UCSD-AML1 (cell line): ENCODE measurements at regions not wholly inside any gene's neighbourhood (a gene's known extent, or its start where the extent isn't known, plus 50 kb on each side); places are given as distances from the start of the nearest gene placed in this dataset.
"Not testable (repeated sequence)": the region's sequence is repeated elsewhere in the genome, so short reads cannot be mapped to it uniquely, and the experiment has no call there.

Experiments used
- DNase-seq: peaks from one replicate; lab custom pipeline; 2025; ENCODE audit not compliant: unreplicated experiment; lab: John Stamatoyannopoulos, UW

DNA sequence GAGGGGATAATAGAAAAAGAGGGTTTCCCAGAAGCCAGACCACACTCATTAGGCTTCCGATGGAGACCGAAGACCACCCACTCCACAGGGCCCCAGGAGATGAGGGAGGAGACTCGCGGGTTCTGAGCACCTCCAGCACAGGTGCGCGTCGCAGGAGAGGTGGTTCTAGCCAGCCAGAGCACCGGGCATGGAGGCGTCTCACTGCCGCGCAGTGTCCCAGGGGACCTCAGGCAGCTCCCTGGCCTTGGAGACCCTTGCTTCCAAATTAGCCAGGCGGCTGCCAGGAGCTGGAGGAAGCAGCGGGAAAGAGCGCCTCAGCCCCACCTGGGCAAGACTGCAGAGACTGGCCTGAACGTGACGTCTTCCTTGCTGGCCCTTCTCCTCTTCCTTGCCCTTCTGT lies 115.4 kb upstream of the FBXL7 start:
- DNase-seq, result no peak

- DNase-seq, result no peak
Observed at GRCh38 chr5:15384176-15384575, 115.8 kb upstream of the FBXL7 start.

DNA sequence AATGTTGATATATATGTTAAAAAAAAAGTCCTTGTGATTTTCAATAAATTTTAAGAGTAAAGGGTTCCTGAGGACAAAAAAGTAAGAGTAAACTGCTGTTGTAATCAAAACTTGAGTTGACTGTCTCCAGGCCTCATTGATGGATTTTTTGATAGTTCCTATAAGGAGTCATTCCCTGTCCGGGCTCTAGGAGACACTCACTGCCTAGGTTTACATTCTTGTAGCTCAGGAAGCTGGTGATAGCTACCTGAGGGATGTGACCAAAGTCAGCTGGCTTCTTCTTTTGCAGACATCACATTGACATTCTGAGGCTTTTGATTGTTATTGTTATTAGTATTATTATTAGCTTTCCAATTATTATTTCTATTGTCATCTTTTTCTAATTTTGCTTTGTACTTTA lies 116.5 kb upstream of the FBXL7 start:
- DNase-seq, result no peak

DNA sequence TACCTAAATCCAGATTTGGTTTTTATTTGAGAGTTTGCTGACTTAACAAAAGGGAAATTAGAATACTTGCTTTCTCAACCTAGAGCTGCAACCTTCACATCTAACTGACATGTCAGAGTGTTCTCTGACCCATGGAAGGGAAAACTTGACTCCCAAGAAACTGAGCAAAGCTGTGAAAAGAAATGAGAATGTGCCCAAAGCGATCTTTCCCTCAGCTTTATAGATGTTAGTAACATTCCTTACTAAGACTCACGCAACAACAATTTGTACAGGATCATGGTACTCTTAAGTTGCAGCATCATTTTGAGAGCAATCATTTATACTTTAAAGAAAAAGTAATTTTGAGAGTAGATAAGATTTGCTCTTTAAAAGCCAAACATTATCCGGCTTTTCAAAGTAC lies 117.0 kb upstream of the FBXL7 start:
- DNase-seq, result no peak

GRCh38 chr5:15377573-15378340 lies 122.2 kb upstream of the FBXL7 start:
- no peak for DNase-seq

DNA sequence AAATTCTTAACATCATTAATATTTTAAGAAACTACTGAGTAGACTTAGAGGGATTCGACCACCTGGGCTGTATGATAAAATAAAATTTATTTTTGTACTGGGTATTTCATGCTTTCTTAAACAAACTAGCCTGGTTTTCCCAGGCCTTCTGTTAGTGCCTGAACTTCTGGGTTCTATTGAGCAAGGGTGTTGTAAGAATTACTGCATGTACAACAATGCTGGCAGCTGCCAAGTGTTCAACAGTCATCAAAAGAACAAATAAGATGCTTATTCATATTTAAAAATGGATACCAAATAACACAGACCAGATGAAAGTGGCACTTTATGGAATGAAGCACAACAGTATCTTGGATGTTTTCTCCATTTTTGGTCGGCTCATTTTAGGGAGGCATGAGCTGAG lies 123.2 kb upstream of the FBXL7 start:
- DNase-seq, result no peak

DNA sequence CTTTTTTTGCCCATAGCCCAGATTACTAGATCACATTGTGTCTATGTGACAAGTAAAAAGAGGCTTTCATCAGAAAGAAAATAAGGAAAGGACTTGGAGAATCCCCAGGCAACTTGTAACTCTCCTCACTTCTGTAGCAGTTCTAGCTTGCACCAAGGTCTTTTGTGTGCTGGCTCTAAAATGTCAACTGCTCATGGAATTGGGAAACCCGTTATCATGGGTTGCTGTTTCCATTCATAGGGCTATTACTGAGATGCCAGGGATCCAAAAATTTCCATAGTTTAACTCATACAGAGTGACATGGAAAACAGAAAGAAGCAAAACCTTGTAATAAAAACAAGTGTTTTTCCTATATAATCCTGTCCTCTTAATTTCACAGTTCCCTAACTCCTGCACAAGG lies 123.9 kb upstream of the FBXL7 start:
- no peak for DNase-seq

GRCh38 chr5:15375559-15375958 lies 124.4 kb upstream of the FBXL7 start:
- no peak for DNase-seq

DNA sequence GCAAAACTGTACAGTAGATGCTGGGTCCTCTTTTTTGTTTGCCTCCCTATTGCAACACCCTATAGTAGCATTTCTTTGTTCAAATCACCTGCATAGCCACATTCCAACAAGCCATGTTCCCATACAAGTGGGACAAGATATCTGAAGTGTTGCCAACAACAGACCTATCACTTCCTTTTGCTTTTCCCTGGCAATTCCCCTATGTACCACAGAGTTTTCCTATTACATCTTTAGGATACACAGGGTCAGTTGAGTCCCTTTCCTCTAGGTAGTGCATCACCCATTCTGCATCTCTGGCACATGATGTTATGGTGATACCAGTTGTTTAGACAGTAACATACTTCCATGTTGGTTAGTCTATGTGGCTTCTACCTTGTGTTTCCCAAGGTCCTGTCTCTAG lies 125.1 kb upstream of the FBXL7 start:
- DNase-seq, result no peak

DNA sequence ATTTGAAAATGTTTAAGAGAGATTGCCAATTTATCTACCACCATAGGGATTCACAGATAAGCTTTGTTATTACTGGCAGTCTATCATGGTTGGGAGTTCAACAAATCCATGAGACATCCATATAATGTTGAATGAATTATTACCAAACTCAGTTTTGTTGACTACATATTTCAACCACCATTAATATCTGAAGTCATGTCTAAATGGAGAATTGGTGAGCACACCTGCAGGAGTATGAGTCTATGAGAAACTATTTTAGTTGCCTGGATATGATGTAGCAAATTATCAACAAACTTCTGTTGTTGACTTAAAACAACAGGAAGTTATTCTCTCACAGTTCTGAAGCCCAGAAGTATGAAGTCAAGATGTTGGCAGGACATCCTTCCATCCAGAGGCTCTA lies 126.8 kb upstream of the FBXL7 start:
- DNase-seq, result no peak

DNA sequence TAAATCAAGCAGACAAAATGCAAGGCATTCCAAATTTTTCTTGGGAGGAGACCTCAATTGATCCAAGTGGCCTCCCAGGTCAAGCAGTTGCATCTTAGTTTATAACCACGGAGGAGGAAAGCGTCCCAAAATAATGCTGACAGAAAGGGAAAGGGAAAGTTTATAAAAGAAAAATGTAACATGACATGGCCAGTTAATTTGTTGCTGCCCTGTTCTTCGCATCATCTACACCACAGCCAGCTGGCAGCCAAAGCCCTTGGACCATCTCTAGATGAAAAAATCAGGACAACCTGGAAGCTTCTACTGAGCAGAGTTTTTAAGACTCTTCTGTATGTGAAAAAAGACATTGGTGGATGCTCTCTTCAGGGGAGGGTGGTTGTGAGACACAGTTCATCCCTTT lies 128.8 kb upstream of the FBXL7 start:
- DNase-seq, result no peak

DNA sequence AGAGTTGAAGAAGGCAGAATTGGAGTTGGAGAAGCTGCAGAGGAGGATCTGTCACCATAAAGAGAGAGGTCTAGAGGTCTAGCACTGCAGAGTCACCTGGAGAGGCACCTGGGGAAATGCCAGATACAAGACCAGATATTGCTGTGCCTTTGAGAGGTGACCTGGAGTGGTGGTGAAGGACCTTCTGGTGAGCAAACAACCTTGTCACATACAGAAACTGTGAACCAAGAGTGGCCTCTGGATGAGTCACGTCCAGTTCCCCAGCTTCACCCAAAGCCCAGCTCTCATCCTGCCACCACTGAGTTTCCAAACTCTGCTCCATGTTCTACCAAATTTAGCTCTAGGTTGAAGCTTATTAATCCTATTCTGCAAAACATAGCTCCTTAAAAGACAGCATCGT lies 131.1 kb upstream of the FBXL7 start:
- no peak for DNase-seq

DNA sequence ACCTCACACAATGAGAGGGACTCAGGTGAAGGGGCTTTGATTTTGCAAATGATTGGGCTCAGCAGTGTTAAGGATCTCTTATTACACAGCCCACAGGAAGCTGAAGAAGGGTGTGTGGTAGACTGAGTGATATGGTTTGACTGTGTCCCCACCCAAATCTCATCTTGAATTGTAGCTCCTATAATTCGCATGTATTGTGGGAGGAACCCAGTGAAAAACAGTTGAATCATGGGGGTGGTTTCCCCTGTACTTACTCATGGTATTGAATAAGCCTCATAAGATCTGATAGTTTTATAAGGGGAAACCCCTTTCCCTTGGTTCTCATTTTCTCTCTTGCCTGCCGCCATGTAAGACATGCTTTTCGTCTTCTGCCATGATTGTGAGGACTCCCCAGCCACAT lies 132.5 kb upstream of the FBXL7 start:
- no peak for DNase-seq

- no peak for DNase-seq
Observed at GRCh38 chr5:15366676-15367391, 133.1 kb upstream of the FBXL7 start.

GRCh38 chr5:15365070-15365469 lies 134.9 kb upstream of the FBXL7 start:
- no peak for DNase-seq

- no peak for DNase-seq
Observed at GRCh38 chr5:15363601-15364000, 136.4 kb upstream of the FBXL7 start.

GRCh38 chr5:15357092-15357453 lies 142.9 kb upstream of the FBXL7 start:
- not testable (repeated sequence) for DNase-seq

DNA sequence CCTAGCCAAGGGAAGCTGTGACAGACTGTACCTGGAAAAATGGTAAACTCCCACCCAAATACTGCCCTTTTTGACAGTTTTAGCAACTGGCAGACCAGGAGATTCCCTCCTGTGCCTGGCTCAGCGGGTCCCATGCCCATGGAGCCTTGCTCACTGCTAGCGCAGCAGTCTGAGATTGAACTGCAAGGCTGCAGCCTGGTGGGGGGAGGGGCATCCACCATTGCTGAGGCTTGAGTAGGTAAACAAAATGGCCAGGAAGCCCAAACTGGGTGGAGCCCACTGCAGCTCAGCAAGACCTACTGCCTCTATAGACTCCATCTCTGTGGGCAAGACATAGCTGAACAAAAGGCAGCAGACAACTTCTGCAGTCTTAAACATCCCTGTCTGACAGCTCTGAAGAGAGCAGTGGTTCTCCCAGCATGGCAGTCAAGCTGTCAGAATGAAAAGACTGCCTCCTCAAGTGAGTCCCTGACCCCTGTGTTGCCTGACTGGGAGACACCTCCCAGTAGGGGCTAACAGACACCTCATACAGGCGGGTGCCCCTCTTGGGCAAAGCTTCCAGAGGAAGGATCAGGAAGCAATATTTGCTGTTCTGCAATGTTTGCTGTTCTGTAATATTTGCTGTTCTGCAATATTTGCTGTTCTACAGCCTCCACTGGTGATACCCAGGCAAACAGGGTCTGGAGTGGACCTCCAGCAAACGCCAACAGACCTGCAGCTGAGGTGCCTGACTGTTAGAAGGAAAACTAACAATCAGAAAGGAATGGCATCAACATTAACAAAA lies 143.5 kb upstream of the FBXL7 start:
- not testable (repeated sequence) for DNase-seq

GRCh38 chr5:15354021-15354420 lies 146.0 kb upstream of the FBXL7 start:
- DNase-seq, result no peak

GRCh38 chr5:15353086-15353645 lies 146.8 kb upstream of the FBXL7 start:
- no peak for DNase-seq

DNA sequence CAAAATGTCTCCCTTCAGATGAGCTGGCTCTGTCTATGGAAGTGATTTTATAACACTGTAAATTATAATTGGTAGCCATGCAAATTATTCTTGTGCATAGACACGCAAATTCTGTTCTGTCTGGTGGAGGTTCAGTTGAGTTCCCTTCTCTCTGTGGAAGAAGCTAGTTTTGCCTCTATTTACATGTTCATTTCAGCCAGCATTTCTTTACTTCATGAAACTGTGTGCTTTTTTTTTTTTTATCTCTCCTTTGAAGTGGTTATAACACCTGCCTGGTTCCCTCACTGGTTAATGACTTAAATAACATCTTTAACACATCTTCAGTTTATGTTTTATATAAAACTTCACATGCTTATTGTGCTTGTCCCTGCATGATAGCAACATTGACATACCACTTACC lies 149.4 kb upstream of the FBXL7 start:
- DNase-seq, result no peak

DNA sequence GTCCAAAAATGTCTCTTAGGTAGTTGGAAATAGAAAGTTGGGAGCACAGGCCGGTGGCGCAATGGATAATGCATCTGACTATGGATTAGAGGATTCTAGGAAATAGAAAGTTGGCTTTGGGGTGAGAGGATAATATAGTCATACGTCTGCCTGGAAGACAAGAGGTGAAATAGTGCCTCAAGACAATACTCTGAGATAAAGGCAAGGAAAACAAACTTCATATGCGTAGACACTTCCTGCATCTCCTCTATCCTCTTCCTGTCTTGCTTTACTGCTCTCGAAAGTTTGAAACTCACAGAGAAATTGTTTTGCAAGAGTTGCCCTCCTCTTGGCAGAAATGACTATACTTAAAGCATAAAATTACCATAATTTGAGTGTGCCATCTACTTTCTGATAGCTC lies 153.2 kb upstream of the FBXL7 start:
- no peak for DNase-seq
